Upper lobe of left lung (tissue), 4 donors: ENCODE measurements at regions not wholly inside any gene's neighbourhood (a gene's known extent, or its start where the extent isn't known, plus 50 kb on each side); places are given as distances from the start of the nearest gene placed in this dataset.

Experiments
- EP300 ChIP-seq, 4 donors: sonication (generic); formaldehyde crosslinking; IDR thresholded peaks; one replicate each; pipeline ENCODE4 v1.5.1; 2017; ENCODE audit warnings: antibody characterized with exemption in 4 of 4, control low read depth in 2 of 4
- POLR2A ChIP-seq, 4 donors: fragments of 450-650 bp; IDR thresholded peaks; one replicate each; pipeline ENCODE4 v1.5.1; 2016 to 2017; ENCODE audit warnings: antibody characterized with exemption in 4 of 4, mild to moderate bottlenecking in 2 of 4
- POLR2AphosphoS5 ChIP-seq, 2 donors: sonication (generic); formaldehyde crosslinking; IDR thresholded peaks; one replicate each; pipeline ENCODE4 v1.5.1; 2017; ENCODE audit warnings: antibody characterized with exemption in 2 of 2
- TF ChIP-seq, protein P1 (sequence below), 6 experiments: fragments of 450-650 bp in 4 of 6; fragments of 200-600 bp in 2 of 6; sonication (generic) in 2 of 6; IDR thresholded peaks; one replicate each; pipeline ENCODE4 v1.5.1; 2016 to 2019; ENCODE audit warnings: antibody characterized with exemption in 6 of 6

DNA sequence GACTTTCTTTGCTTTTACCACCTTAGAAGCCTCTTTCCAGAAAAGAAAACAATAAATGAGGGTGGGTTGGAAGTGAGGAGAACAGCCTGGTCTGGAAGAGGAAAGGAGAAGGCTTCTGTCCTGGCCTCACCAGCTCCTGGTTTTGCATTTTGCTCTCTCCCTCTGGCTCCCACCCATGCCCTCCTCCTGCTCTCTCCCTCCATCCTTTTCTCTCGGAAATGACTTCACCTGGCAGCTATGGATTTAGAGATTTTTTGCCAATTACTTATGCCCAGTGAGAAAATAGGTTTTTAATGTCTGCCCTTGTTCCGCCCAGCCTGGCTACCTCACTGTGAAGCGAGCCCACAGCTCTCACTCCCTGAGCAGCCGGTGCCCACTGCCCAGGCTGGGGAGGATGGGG, 77.9 kb upstream of the NTRK3 start:
- TF ChIP-seq, protein P1, sequence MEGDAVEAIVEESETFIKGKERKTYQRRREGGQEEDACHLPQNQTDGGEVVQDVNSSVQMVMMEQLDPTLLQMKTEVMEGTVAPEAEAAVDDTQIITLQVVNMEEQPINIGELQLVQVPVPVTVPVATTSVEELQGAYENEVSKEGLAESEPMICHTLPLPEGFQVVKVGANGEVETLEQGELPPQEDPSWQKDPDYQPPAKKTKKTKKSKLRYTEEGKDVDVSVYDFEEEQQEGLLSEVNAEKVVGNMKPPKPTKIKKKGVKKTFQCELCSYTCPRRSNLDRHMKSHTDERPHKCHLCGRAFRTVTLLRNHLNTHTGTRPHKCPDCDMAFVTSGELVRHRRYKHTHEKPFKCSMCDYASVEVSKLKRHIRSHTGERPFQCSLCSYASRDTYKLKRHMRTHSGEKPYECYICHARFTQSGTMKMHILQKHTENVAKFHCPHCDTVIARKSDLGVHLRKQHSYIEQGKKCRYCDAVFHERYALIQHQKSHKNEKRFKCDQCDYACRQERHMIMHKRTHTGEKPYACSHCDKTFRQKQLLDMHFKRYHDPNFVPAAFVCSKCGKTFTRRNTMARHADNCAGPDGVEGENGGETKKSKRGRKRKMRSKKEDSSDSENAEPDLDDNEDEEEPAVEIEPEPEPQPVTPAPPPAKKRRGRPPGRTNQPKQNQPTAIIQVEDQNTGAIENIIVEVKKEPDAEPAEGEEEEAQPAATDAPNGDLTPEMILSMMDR (IDR thresholded peaks at IDR 0.05): no peak
- TF ChIP-seq EP300 (IDR thresholded peaks at IDR 0.05) (no peak), POLR2AphosphoS5 (IDR thresholded peaks at IDR 0.05) (no peak), POLR2A (IDR thresholded peaks at IDR 0.05) (no peak)
